ENCODE measurements at regions not wholly inside any gene's neighbourhood (a gene's known extent, or its start where the extent isn't known, plus 50 kb on each side); places are given as distances from the start of the nearest gene placed in this dataset.
A peak's percentile ranks its signal among the peaks of the same experiment; 100 is the strongest.

GRCh38 chr19:30206187-30206586 lies 166.0 kb upstream of the ZNF536 start:
- no peak overlapping the region for H3K4me3 ChIP-seq
- no peak overlapping the region for H3K27ac ChIP-seq
- H3K9me3 ChIP-seq, result peaks cover 13% of the 10 kb centered on the region; the same call in 2 of the 3 replicates
- no peak overlapping the region for H3K4me2 ChIP-seq
- CTCF ChIA-PET, result interaction anchor here (0.6 to 1.4 kb wide), 5 partner anchors 12 to 444 kb away, joined by 3 to 5 read pairs (median 3); no protein-coding TSS in a partner anchor
- 22% methylated on average over 6 of the region's 6 CpGs for WGBS (ENCODE audit: missing lambda C conversion rate)
- POLR2A ChIA-PET, result no interaction called here
- H3K4me1 ChIP-seq, result no peaks in the 10 kb centered on the region
- FAIRE-seq (peak; percentile 39), ATAC-seq (no peak), DNase-seq (ENCODE audit: low read depth in 1 of 2, low spot score in 1 of 2) (no peak)
- TF ChIP-seq CHD4 (IDR thresholded peaks at IDR 0.05; ENCODE audit: borderline replicate concordance), result no peak
- TF ChIP-seq JUN (IDR thresholded peaks at IDR 0.05), result no peak
- TF ChIP-seq ZNF302 (CRISPR knock-in tag; IDR thresholded peaks at IDR 0.05), result no peak
- no peak for TF ChIP-seq HOXB13 (CRISPR knock-in tag; IDR thresholded peaks at IDR 0.05; ENCODE audit: low read depth)
- TF ChIP-seq RNF2 (IDR thresholded peaks at IDR 0.05; ENCODE audit: borderline replicate concordance, low read depth), result no peak
- TF ChIP-seq BHLHE40 (IDR thresholded peaks at IDR 0.05; ENCODE audit: low read depth, low read length), result no peak
- TF ChIP-seq PHF8 (IDR thresholded peaks at IDR 0.05; ENCODE audit: borderline replicate concordance, low read depth), result no peak

- Histone ChIP-seq H3K4me1 (no peaks in the 10 kb centered on the region), H3K4me3 (no peak overlapping the region), H3K9me3 (peaks cover 13% of the 10 kb centered on the region; the same call in 2 of the 3 replicates), H3K4me2 (no peak overlapping the region), H3K27ac (no peak overlapping the region)
- ChIA-PET POLR2A (no interaction called here), CTCF (interaction anchor here (0.8 to 1.6 kb wide), 4 partner anchors 10 to 51 kb away, joined by 3 to 5 read pairs (median 4); no protein-coding TSS in a partner anchor)
- FAIRE-seq, result no peak
- TF ChIP-seq RARB (CRISPR knock-in tag; IDR thresholded peaks at IDR 0.05) (no peak), MYC (IDR thresholded peaks at IDR 0.05; ENCODE audit: borderline replicate concordance, low read length) (no peak), PBX3 (IDR thresholded peaks at IDR 0.05) (no peak), JUNB (IDR thresholded peaks at IDR 0.05) (no peak), ESRRA (IDR thresholded peaks at IDR 0.05; ENCODE audit: borderline replicate concordance, low read length) (no peak), MAX (IDR thresholded peaks at IDR 0.05) (no peak), FOXS1 (CRISPR knock-in tag; IDR thresholded peaks at IDR 0.05) (no peak), CHD2 (IDR thresholded peaks at IDR 0.05; ENCODE audit: low read length, partially characterized antibody) (no peak)
- no peak for ATAC-seq
- DNase-seq (ENCODE audit: low read depth in 1 of 2, low spot score in 1 of 2), result no peak
- 9% methylated on average over 6 of the region's 6 CpGs for WGBS (ENCODE audit: missing lambda C conversion rate)
These were observed 164.8 kb upstream of the ZNF536 start for GRCh38 chr19:30207357-30207756.

GRCh38 chr19:30208436-30209060 lies 163.6 kb upstream of the ZNF536 start:
- H3K27ac ChIP-seq, result no peak overlapping the region
- ChIA-PET CTCF (interaction anchor here (0.8 to 1.6 kb wide), 8 partner anchors 9 to 459 kb away, joined by 3 to 5 read pairs (median 3); no protein-coding TSS in a partner anchor), POLR2A (interaction anchor here (0.6 kb wide), 1 partner anchor 54 kb away, joined by 11 read pairs; no protein-coding TSS in a partner anchor)
- FAIRE-seq (no peak), ATAC-seq (peak in 1 of 2 experiments; percentile 25; a peak in 2 of 6 replicates), DNase-seq (ENCODE audit: low read depth in 1 of 2, low spot score in 1 of 2) (no peak)
- H3K4me1 ChIP-seq, result no peaks in the 10 kb centered on the region
- H3K4me3 ChIP-seq, result no peak overlapping the region
- TF ChIP-seq KDM5A (IDR thresholded peaks at IDR 0.05) (no peak), TP53 (CRISPR knock-in tag; IDR thresholded peaks at IDR 0.05) (no peak), EHF (CRISPR knock-in tag; IDR thresholded peaks at IDR 0.05) (no peak), HDAC2 (IDR thresholded peaks at IDR 0.05) (no peak), NPAS2 (CRISPR knock-in tag; IDR thresholded peaks at IDR 0.05; ENCODE audit: borderline replicate concordance) (no peak), JUNB (IDR thresholded peaks at IDR 0.05) (no peak), MAX (IDR thresholded peaks at IDR 0.05) (no peak), FOXS1 (CRISPR knock-in tag; IDR thresholded peaks at IDR 0.05) (no peak), RAD21 (conservative IDR thresholded peaks at IDR 0.05 in 1 of 2, IDR thresholded peaks at IDR 0.05 in 1 of 2) (no peak), ZFP36 (IDR thresholded peaks at IDR 0.05; ENCODE audit: borderline replicate concordance, partially characterized antibody) (no peak), RFX5 (IDR thresholded peaks at IDR 0.05) (no peak), NFE2L2 (conservative IDR thresholded peaks at IDR 0.05; ENCODE audit: low read length) (no peak), MYC (IDR thresholded peaks at IDR 0.05; ENCODE audit: borderline replicate concordance, low read length) (no peak), RNF2 (IDR thresholded peaks at IDR 0.05; ENCODE audit: borderline replicate concordance, low read depth) (no peak), POLR2AphosphoS2 (conservative IDR thresholded peaks at IDR 0.05; ENCODE audit: low read length) (no peak), FOSB (CRISPR knock-in tag; IDR thresholded peaks at IDR 0.05) (no peak), TFCP2L1 (CRISPR knock-in tag; IDR thresholded peaks at IDR 0.05) (no peak), RARB (CRISPR knock-in tag; IDR thresholded peaks at IDR 0.05) (no peak)
- H3K4me2 ChIP-seq, result no peak overlapping the region
- WGBS (ENCODE audit: missing lambda C conversion rate), result 28% methylated on average over 18 of the region's 18 CpGs
- H3K9me3 ChIP-seq, result peaks cover 13% of the 10 kb centered on the region; the same call in 2 of the 3 replicates

All from A549 (cell line).